ENCODE measurements at regions not wholly inside any gene's neighbourhood (a gene's known extent, or its start where the extent isn't known, plus 50 kb on each side); places are given as distances from the start of the nearest gene placed in this dataset.

DNA sequence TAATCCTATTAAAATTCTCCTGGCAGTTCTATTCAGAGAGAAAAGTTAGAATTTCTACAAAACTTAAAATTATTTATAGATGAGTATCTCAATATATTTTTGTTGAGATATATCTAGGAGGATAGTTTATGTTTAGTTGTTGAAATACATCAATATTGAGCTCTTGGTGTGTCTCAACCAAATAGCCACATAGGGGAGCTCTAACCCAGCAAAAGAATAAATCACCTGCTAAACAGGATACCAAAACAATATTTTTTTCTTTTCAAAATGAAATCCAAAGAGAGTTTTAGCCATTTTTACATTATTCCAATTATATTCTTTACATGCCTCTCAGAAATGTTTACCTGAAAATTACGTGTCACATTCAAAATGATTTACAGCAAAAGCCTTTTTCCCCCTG is 954.7 kb downstream of the SLITRK6 start:
- Mint-ChIP-seq H3K9me3 (ENCODE audit: unreplicated experiment) (no peaks in the 10 kb centered on the region), H3K4me3 (ENCODE audit: unreplicated experiment) (no peak overlapping the region), H3K36me3 (ENCODE audit: insufficient read depth, unreplicated experiment) (no peaks in the 10 kb centered on the region), H3K4me1 (ENCODE audit: low read depth, unreplicated experiment) (no peaks in the 10 kb centered on the region), H3K27ac (ENCODE audit: unreplicated experiment) (no peak overlapping the region), H3K27me3 (ENCODE audit: insufficient read depth, unreplicated experiment) (no peaks in the 10 kb centered on the region)
- Histone ChIP-seq H3K27me3 (replicated peaks; ENCODE audit: control insufficient read depth, insufficient read depth, low read length) (no peaks in the 10 kb centered on the region), H3K9me3 (no peaks in the 10 kb centered on the region), H3K36me3 (ENCODE audit: control insufficient read depth, insufficient read depth, low read length) (no peaks in the 10 kb centered on the region), H3K4me3 (ENCODE audit: low read depth, low read length) (no peak overlapping the region), H3K4me1 (no peaks in the 10 kb centered on the region)
- DNase-seq = peak in 1 of 2 experiments; percentile 30
- no TSS peak for BruUV-seq (replicated peaks)
- TF ChIP-seq, protein P1, sequence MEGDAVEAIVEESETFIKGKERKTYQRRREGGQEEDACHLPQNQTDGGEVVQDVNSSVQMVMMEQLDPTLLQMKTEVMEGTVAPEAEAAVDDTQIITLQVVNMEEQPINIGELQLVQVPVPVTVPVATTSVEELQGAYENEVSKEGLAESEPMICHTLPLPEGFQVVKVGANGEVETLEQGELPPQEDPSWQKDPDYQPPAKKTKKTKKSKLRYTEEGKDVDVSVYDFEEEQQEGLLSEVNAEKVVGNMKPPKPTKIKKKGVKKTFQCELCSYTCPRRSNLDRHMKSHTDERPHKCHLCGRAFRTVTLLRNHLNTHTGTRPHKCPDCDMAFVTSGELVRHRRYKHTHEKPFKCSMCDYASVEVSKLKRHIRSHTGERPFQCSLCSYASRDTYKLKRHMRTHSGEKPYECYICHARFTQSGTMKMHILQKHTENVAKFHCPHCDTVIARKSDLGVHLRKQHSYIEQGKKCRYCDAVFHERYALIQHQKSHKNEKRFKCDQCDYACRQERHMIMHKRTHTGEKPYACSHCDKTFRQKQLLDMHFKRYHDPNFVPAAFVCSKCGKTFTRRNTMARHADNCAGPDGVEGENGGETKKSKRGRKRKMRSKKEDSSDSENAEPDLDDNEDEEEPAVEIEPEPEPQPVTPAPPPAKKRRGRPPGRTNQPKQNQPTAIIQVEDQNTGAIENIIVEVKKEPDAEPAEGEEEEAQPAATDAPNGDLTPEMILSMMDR (IDR thresholded peaks at IDR 0.05; ENCODE audit: insufficient read depth in 1 of 2, low read depth in 1 of 2, low read length in 1 of 2, severe bottlenecking in 1 of 2, unreplicated experiment in 1 of 2) = peak; percentile 17 to 52
- CTCF ChIA-PET = interaction anchor here (0.6 to 1.0 kb wide), 3 partner anchors 26 to 983 kb away, joined by 3 read pairs; no protein-coding TSS in a partner anchor
- POLR2A ChIA-PET = no interaction called here
- intact Hi-C loops (cut with micrococcal nuclease; ENCODE audit: unreplicated experiment) = loop anchor here (1.0 to 5.0 kb wide), 6 partner anchors 26 to 1053 kb away; no protein-coding TSS in a partner anchor

DNA sequence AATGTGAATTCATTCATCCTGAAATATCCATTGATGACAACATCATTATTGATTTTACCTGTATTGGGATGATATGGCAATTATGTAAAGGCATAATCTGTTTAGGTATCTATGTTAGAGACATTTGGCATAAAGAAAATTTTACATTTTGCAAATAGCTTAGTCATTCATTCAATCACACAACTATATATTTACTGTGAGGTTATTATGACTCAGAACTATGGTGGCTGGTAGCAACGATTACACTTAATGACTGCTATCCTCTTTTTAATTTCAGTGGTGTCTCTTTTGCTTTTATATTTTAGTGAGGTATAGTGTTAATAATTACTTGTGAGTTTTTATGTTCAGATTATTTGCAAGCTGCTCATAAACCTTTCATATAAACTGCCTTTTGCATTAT is 955.9 kb downstream of the SLITRK6 start:
- Mint-ChIP-seq H3K27ac (ENCODE audit: unreplicated experiment) (no peak overlapping the region), H3K4me3 (ENCODE audit: unreplicated experiment) (no peak overlapping the region), H3K4me1 (ENCODE audit: low read depth, unreplicated experiment) (no peaks in the 10 kb centered on the region), H3K36me3 (ENCODE audit: insufficient read depth, unreplicated experiment) (no peaks in the 10 kb centered on the region), H3K27me3 (ENCODE audit: insufficient read depth, unreplicated experiment) (no peaks in the 10 kb centered on the region), H3K9me3 (ENCODE audit: unreplicated experiment) (no peaks in the 10 kb centered on the region)
- Histone ChIP-seq H3K4me3 (ENCODE audit: low read depth, low read length) (no peak overlapping the region), H3K9me3 (no peaks in the 10 kb centered on the region), H3K36me3 (ENCODE audit: control insufficient read depth, insufficient read depth, low read length) (no peaks in the 10 kb centered on the region), H3K4me1 (no peaks in the 10 kb centered on the region), H3K27me3 (replicated peaks; ENCODE audit: control insufficient read depth, insufficient read depth, low read length) (no peaks in the 10 kb centered on the region)
- intact Hi-C loops (cut with micrococcal nuclease; ENCODE audit: unreplicated experiment) = loop anchor here (5.0 kb wide), 1 partner anchor 984 kb away; no protein-coding TSS in a partner anchor
- POLR2A ChIA-PET = no interaction called here
- no peak for DNase-seq
- BruUV-seq (replicated peaks) = no TSS peak
- CTCF ChIA-PET = no interaction called here
- TF ChIP-seq, protein P1 (IDR thresholded peaks at IDR 0.05; ENCODE audit: insufficient read depth in 1 of 2, low read depth in 1 of 2, low read length in 1 of 2, severe bottlenecking in 1 of 2, unreplicated experiment in 1 of 2) = no peak

DNA sequence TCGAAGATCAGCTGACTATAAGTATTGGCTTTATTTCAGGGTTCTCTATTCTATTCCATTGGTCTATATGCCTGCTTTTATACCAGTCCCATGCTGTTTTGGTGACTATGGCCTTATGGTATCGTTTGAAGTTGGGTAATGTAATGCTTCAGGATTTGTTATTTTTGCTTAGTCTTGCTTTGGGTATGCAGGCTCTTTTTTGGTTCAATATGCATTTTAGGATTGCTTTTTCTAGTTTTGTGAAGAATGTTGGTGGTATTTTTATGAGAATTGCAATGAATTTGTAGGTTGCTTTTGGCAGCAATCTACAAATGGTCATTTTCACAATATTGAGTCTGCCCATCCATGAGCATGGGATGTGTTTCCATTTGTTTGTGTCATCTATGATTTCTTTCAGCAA is 951.9 kb upstream of the SLITRK1 start:
- intact Hi-C loops (cut with micrococcal nuclease; ENCODE audit: unreplicated experiment) = no loop called here
- no peak overlapping the region for H3K4me3 ChIP-seq (ENCODE audit: low read depth, low read length)
- POLR2A ChIA-PET = no interaction called here
- Mint-ChIP-seq H3K27me3 (ENCODE audit: insufficient read depth, unreplicated experiment) (no peaks in the 10 kb centered on the region), H3K9me3 (ENCODE audit: unreplicated experiment) (no peaks in the 10 kb centered on the region), H3K27ac (ENCODE audit: unreplicated experiment) (no peak overlapping the region), H3K4me3 (ENCODE audit: unreplicated experiment) (no peak overlapping the region), H3K4me1 (ENCODE audit: low read depth, unreplicated experiment) (no peaks in the 10 kb centered on the region), H3K36me3 (ENCODE audit: insufficient read depth, unreplicated experiment) (no peaks in the 10 kb centered on the region)
- BruUV-seq (replicated peaks) = no TSS peak
- no peaks in the 10 kb centered on the region for H3K9me3 ChIP-seq
- TF ChIP-seq, protein P1 (IDR thresholded peaks at IDR 0.05; ENCODE audit: insufficient read depth in 1 of 2, low read depth in 1 of 2, low read length in 1 of 2, severe bottlenecking in 1 of 2, unreplicated experiment in 1 of 2) = no peak
- CTCF ChIA-PET = no interaction called here
- no peaks in the 10 kb centered on the region; the same call in 1 of the 2 replicates for H3K27me3 ChIP-seq (replicated peaks; ENCODE audit: control insufficient read depth, insufficient read depth, low read length)
- DNase-seq = no peak
- no peaks in the 10 kb centered on the region for H3K36me3 ChIP-seq (ENCODE audit: control insufficient read depth, insufficient read depth, low read length)
- no peaks in the 10 kb centered on the region for H3K4me1 ChIP-seq

Measured in Caco-2 (cell line).